ENCODE measurements at regions not wholly inside any gene's neighbourhood (a gene's known extent, or its start where the extent isn't known, plus 50 kb on each side); places are given as distances from the start of the nearest gene placed in this dataset.

- no peaks in the 10 kb centered on the region for H3F3A ChIP-seq (ENCODE audit: insufficient read depth, low read length, poor library complexity, severe bottlenecking)
- H3K9me3 ChIP-seq (ENCODE audit: low read length): no peaks in the 10 kb centered on the region
- H3K27ac ChIP-seq (ENCODE audit: low read length): no peak overlapping the region
- H3K4me2 ChIP-seq (ENCODE audit: low read length): no peak overlapping the region
- H3K9ac ChIP-seq (ENCODE audit: low read length): no peak overlapping the region
- no peak for TF ChIP-seq EP300 (conservative IDR thresholded peaks at IDR 0.05; ENCODE audit: poor library complexity, severe bottlenecking)
- no peak for TF ChIP-seq TAF1 (IDR thresholded peaks at IDR 0.05; ENCODE audit: low read depth)
- no peak for TF ChIP-seq EZH2 (IDR thresholded peaks at IDR 0.05; ENCODE audit: borderline replicate concordance, insufficient read depth, low read length, poor library complexity, severe bottlenecking)
- no peak for TF ChIP-seq SMC3 (conservative IDR thresholded peaks at IDR 0.05; ENCODE audit: poor library complexity)
- TF ChIP-seq RAD21 (conservative IDR thresholded peaks at IDR 0.05): no peak
- TF ChIP-seq MXI1 (conservative IDR thresholded peaks at IDR 0.05; ENCODE audit: poor library complexity, severe bottlenecking): no peak
- TF ChIP-seq, protein P1, sequence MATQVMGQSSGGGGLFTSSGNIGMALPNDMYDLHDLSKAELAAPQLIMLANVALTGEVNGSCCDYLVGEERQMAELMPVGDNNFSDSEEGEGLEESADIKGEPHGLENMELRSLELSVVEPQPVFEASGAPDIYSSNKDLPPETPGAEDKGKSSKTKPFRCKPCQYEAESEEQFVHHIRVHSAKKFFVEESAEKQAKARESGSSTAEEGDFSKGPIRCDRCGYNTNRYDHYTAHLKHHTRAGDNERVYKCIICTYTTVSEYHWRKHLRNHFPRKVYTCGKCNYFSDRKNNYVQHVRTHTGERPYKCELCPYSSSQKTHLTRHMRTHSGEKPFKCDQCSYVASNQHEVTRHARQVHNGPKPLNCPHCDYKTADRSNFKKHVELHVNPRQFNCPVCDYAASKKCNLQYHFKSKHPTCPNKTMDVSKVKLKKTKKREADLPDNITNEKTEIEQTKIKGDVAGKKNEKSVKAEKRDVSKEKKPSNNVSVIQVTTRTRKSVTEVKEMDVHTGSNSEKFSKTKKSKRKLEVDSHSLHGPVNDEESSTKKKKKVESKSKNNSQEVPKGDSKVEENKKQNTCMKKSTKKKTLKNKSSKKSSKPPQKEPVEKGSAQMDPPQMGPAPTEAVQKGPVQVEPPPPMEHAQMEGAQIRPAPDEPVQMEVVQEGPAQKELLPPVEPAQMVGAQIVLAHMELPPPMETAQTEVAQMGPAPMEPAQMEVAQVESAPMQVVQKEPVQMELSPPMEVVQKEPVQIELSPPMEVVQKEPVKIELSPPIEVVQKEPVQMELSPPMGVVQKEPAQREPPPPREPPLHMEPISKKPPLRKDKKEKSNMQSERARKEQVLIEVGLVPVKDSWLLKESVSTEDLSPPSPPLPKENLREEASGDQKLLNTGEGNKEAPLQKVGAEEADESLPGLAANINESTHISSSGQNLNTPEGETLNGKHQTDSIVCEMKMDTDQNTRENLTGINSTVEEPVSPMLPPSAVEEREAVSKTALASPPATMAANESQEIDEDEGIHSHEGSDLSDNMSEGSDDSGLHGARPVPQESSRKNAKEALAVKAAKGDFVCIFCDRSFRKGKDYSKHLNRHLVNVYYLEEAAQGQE (IDR thresholded peaks at IDR 0.05; ENCODE audit: borderline replicate concordance): no peak
- TF ChIP-seq, protein P2, sequence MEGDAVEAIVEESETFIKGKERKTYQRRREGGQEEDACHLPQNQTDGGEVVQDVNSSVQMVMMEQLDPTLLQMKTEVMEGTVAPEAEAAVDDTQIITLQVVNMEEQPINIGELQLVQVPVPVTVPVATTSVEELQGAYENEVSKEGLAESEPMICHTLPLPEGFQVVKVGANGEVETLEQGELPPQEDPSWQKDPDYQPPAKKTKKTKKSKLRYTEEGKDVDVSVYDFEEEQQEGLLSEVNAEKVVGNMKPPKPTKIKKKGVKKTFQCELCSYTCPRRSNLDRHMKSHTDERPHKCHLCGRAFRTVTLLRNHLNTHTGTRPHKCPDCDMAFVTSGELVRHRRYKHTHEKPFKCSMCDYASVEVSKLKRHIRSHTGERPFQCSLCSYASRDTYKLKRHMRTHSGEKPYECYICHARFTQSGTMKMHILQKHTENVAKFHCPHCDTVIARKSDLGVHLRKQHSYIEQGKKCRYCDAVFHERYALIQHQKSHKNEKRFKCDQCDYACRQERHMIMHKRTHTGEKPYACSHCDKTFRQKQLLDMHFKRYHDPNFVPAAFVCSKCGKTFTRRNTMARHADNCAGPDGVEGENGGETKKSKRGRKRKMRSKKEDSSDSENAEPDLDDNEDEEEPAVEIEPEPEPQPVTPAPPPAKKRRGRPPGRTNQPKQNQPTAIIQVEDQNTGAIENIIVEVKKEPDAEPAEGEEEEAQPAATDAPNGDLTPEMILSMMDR (IDR thresholded peaks at IDR 0.05; ENCODE audit: poor library complexity, severe bottlenecking): no peak
- TF ChIP-seq POLR2AphosphoS5 (IDR thresholded peaks at IDR 0.05): no peak
- H3K27me3 ChIP-seq (ENCODE audit: insufficient read depth, low read depth, low read length): no peaks in the 10 kb centered on the region
- no peaks in the 10 kb centered on the region for H3K9me2 ChIP-seq (ENCODE audit: insufficient read depth, low read length)
- no peaks in the 10 kb centered on the region for H3K36me3 ChIP-seq (ENCODE audit: insufficient read depth, low read length)
- H3K4me3 ChIP-seq (ENCODE audit: low read length): no peak overlapping the region
- no peaks in the 10 kb centered on the region for H4K20me1 ChIP-seq (ENCODE audit: insufficient read depth)
- H2AFZ ChIP-seq (ENCODE audit: low read depth, low read length): no peak overlapping the region
- H3K79me2 ChIP-seq (replicated peaks; ENCODE audit: insufficient read depth, low read length): no peaks in the 10 kb centered on the region
Measured at GRCh38 chr18:78928076-78928475, 51.5 kb upstream of the SALL3 start.

GRCh38 chr18:78929516-78929915 lies 50.1 kb upstream of the SALL3 start:
- H3K79me2 ChIP-seq (replicated peaks; ENCODE audit: insufficient read depth, low read length): no peaks in the 10 kb centered on the region
- H3K9me2 ChIP-seq (ENCODE audit: insufficient read depth, low read length): no peaks in the 10 kb centered on the region
- no peaks in the 10 kb centered on the region for H3K36me3 ChIP-seq (ENCODE audit: insufficient read depth, low read length)
- H3K27ac ChIP-seq (ENCODE audit: low read length): no peak overlapping the region
- H3K9me3 ChIP-seq (ENCODE audit: low read length): no peaks in the 10 kb centered on the region
- TF ChIP-seq TAF1 (IDR thresholded peaks at IDR 0.05; ENCODE audit: low read depth) (no peak), EZH2 (IDR thresholded peaks at IDR 0.05; ENCODE audit: borderline replicate concordance, insufficient read depth, low read length, poor library complexity, severe bottlenecking) (no peak), POLR2AphosphoS5 (IDR thresholded peaks at IDR 0.05) (no peak), EP300 (conservative IDR thresholded peaks at IDR 0.05; ENCODE audit: poor library complexity, severe bottlenecking) (no peak), MXI1 (conservative IDR thresholded peaks at IDR 0.05; ENCODE audit: poor library complexity, severe bottlenecking) (no peak), SMC3 (conservative IDR thresholded peaks at IDR 0.05; ENCODE audit: poor library complexity) (no peak), RAD21 (conservative IDR thresholded peaks at IDR 0.05) (no peak)
- TF ChIP-seq, protein P2 (IDR thresholded peaks at IDR 0.05; ENCODE audit: poor library complexity, severe bottlenecking): no peak
- TF ChIP-seq, protein P1 (IDR thresholded peaks at IDR 0.05; ENCODE audit: borderline replicate concordance): no peak
- H2AFZ ChIP-seq (ENCODE audit: low read depth, low read length): no peak overlapping the region
- no peaks in the 10 kb centered on the region for H4K20me1 ChIP-seq (ENCODE audit: insufficient read depth)
- no peak overlapping the region for H3K4me2 ChIP-seq (ENCODE audit: low read length)
- H3F3A ChIP-seq (ENCODE audit: insufficient read depth, low read length, poor library complexity, severe bottlenecking): no peaks in the 10 kb centered on the region
- H3K4me3 ChIP-seq (ENCODE audit: low read length): no peak overlapping the region
- H3K9ac ChIP-seq (ENCODE audit: low read length): no peak overlapping the region
- no peaks in the 10 kb centered on the region for H3K27me3 ChIP-seq (ENCODE audit: insufficient read depth, low read depth, low read length)
